ENCODE measurements at regions not wholly inside any gene's neighbourhood (a gene's known extent, or its start where the extent isn't known, plus 50 kb on each side); places are given as distances from the start of the nearest gene placed in this dataset.

- POLR2A ChIA-PET, result no interaction called here
- no TSS peak for BruUV-seq (replicated peaks)
- ATAC-seq, result no peak
Observed at GRCh38 chr21:18819507-18819906, 415.9 kb upstream of the TMPRSS15 start.

More at GRCh38 chr21:18819507-18819906, 415.9 kb upstream of the TMPRSS15 start:
- no peak overlapping the region for H3K27ac ChIP-seq (ENCODE audit: low read depth, low read length)
- no peaks in the 10 kb centered on the region for H3K9me2 ChIP-seq (ENCODE audit: insufficient read depth)
- H4K20me1 ChIP-seq (ENCODE audit: insufficient read depth), result no peaks in the 10 kb centered on the region
- ChIA-PET CTCF (no interaction called here), RAD21 (ENCODE audit: low non-redundant PET in 1 of 2, low total read pairs in 2 of 2, uncharacterized antibody in 2 of 2, unreplicated experiment in 2 of 2) (no interaction called here)
- no peaks in the 10 kb centered on the region for H3K36me3 ChIP-seq (ENCODE audit: control insufficient read depth in 1 of 2, insufficient read depth in 2 of 2, low read length in 2 of 2)
- H2AFZ ChIP-seq (ENCODE audit: low read depth, low read length, poor library complexity, severe bottlenecking), result no peak overlapping the region
- H3K9ac ChIP-seq (ENCODE audit: low read length), result no peak overlapping the region
- no peaks in the 10 kb centered on the region for H3K79me2 ChIP-seq (ENCODE audit: insufficient read depth, low read length)
- intact Hi-C loops (cut with micrococcal nuclease), result no loop called here
- H3K9me3 ChIP-seq (ENCODE audit: control insufficient read depth in 1 of 2, insufficient read depth in 1 of 2, low read depth in 1 of 2, low read length in 2 of 2), result peaks cover 4 to 19% of the 10 kb centered on the region in 2 experiments; a peak in 3 of 4 replicates
- H3K4me2 ChIP-seq (ENCODE audit: low read length), result no peak overlapping the region
- no peaks in the 10 kb centered on the region for H3K27me3 ChIP-seq (ENCODE audit: insufficient read depth, low read length)
- H3K4me1 ChIP-seq (ENCODE audit: control insufficient read depth in 1 of 2, insufficient read depth in 2 of 2, low read length in 2 of 2), result no peaks in the 10 kb centered on the region
- H3K4me3 ChIP-seq (replicated peaks in 1 of 2; ENCODE audit: low read depth in 1 of 2, low read length in 2 of 2), result no peak overlapping the region
- TF ChIP-seq EZH2phosphoT487 (IDR thresholded peaks at IDR 0.05; ENCODE audit: borderline replicate concordance) (no peak), CBX3 (IDR thresholded peaks at IDR 0.05; ENCODE audit: low read depth) (no peak), SIN3A (IDR thresholded peaks at IDR 0.05; ENCODE audit: low read depth) (no peak), MAX (IDR thresholded peaks at IDR 0.05) (no peak), ZBTB33 (IDR thresholded peaks at IDR 0.05; ENCODE audit: extremely low read depth, insufficient replicate concordance, low read length) (no peak), ATF3 (IDR thresholded peaks at IDR 0.05) (no peak), EGR1 (IDR thresholded peaks at IDR 0.05; ENCODE audit: low read depth) (no peak), POLR2A (IDR thresholded peaks at IDR 0.05; ENCODE audit: borderline replicate concordance, extremely low read depth, insufficient read depth, insufficient read length) (no peak), POLR2AphosphoS5 (IDR thresholded peaks at IDR 0.05; ENCODE audit: low read depth, low read length) (no peak), ZNF274 (IDR thresholded peaks at IDR 0.05; ENCODE audit: low read depth, low read length) (no peak), YY1 (IDR thresholded peaks at IDR 0.05; ENCODE audit: extremely low read depth, insufficient replicate concordance, low read depth, low read length) (no peak), CEBPB (IDR thresholded peaks at IDR 0.05; ENCODE audit: low read depth) (no peak), SRF (IDR thresholded peaks at IDR 0.05; ENCODE audit: low read depth) (no peak), SP1 (IDR thresholded peaks at IDR 0.05; ENCODE audit: low read depth) (no peak), JUND (IDR thresholded peaks at IDR 0.05) (no peak), CTCF (IDR thresholded peaks at IDR 0.05 in 2 of 3, conservative IDR thresholded peaks at IDR 0.05 in 1 of 3; ENCODE audit: borderline replicate concordance in 1 of 3, insufficient read depth in 1 of 3, low read depth in 2 of 3, low read length in 2 of 3) (no peak), EZH2 (IDR thresholded peaks at IDR 0.05) (no peak), TCF7L2 (IDR thresholded peaks at IDR 0.05; ENCODE audit: borderline replicate concordance, extremely low read depth, insufficient read depth, insufficient read length) (no peak), REST (IDR thresholded peaks at IDR 0.05; ENCODE audit: low read depth) (no peak), ZFX (IDR thresholded peaks at IDR 0.05) (no peak)
- DNase-seq (ENCODE audit: low read depth, low spot score), result no peak

All from HCT116 (cell line).